BLaER1 treated with 17β-estradiol and CSF1 and Interleukin-3, amounts not matched to agents 10 nM and 100 nM (cell line): ENCODE measurements at regions not wholly inside any gene's neighbourhood (a gene's known extent, or its start where the extent isn't known, plus 50 kb on each side); places are given as distances from the start of the nearest gene placed in this dataset.

ENCODE experiments used
- H3K27ac ChIP-seq, 11 experiments: shearing (Covaris generic); formaldehyde crosslinking; 2 replicates each; pipeline ENCODE4 v1.8.1; 2022
- H3K27me3 ChIP-seq, 11 experiments: shearing (Covaris generic); formaldehyde crosslinking; 2 replicates each; pipeline ENCODE4 v1.8.1; 2022
- H3K36me3 ChIP-seq, 11 experiments: shearing (Covaris generic); formaldehyde crosslinking; 2 replicates each; pipeline ENCODE4 v1.8.1; 2022
- H3K4me1 ChIP-seq, 10 experiments: shearing (Covaris generic); formaldehyde crosslinking; 2 replicates each; pipeline ENCODE4 v1.8.1; 2022
- H3K4me2 ChIP-seq, 11 experiments: shearing (Covaris generic); formaldehyde crosslinking; 2 replicates each; pipeline ENCODE4 v1.8.1; 2022
- H3K4me3 ChIP-seq, 10 experiments: shearing (Covaris generic); formaldehyde crosslinking; 2 replicates each; pipeline ENCODE4 v1.8.1; 2022
- H3K9ac ChIP-seq, 11 experiments: shearing (Covaris generic); formaldehyde crosslinking; 2 replicates each; pipeline ENCODE4 v1.8.1; 2022
- H3K9me3 ChIP-seq, 11 experiments: shearing (Covaris generic); formaldehyde crosslinking; replicated peaks in 1 of 11; 2 replicates each; pipeline ENCODE4 v1.8.1; 2022
- H4K20me1 ChIP-seq, 11 experiments: shearing (Covaris generic); formaldehyde crosslinking; 2 replicates each; pipeline ENCODE4 v1.8.1; 2022
- Cebpa-rat ChIP-seq, 11 experiments: shearing (Covaris generic); IDR thresholded peaks; 2 replicates each; pipeline ENCODE4 v1.8.1; 2022

DNA sequence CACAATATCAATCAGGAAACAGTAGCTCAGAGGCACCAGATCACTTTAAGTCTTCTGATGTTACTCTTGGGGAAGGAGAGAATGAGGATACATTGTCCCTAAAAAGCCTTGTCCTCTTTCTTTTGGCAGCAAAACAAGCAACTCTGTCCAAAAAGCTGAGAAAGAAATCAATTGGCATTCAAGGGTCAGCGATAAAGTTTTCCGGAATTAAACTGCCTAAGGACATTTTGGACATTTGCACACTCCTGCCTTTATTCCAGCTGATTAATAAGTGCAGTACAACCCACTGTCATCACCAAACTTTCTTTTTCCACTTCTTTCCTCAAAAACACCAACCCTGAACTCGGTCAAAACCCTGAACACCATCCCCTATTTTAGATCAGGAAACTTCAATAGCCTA, 85.8 kb upstream of the FAM9A start:
- Histone ChIP-seq H3K9me3 (peaks cover 3 to 11% (median 9%) of the 10 kb centered on the region in 11 experiments; a peak in 15 of 22 replicates), H3K9ac (no peak overlapping the region), H3K4me3 (no peak overlapping the region), H3K4me2 (no peak overlapping the region), H3K4me1 (peaks cover 0 to 10% (median 6%) of the 10 kb centered on the region in 10 experiments; a peak in 5 of 20 replicates), H3K27me3 (no peaks in the 10 kb centered on the region), H4K20me1 (no peaks in the 10 kb centered on the region), H3K27ac (no peak overlapping the region), H3K36me3 (no peaks in the 10 kb centered on the region)
- TF ChIP-seq Cebpa-rat (IDR thresholded peaks at IDR 0.05) = no peak

DNA sequence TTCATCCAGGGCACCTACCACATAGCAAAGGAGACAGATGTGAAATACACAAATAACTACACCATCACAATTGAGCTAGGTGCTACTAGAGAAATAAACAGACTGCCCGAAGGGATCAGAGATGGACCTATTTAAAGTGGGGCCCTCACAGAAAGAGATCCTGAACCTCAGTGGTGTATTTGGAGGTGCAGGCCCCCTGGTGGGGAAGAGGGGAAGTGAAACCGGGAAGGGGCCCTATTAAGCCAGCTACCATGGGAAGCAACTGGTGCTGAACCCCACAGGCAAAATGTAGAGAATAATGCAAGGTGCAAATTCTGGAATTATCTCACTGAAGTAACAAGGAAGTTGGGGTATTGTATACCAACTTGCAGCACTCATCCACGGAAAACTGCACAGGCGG, 78.6 kb upstream of the FAM9A start:
- Histone ChIP-seq H3K36me3 (no peaks in the 10 kb centered on the region), H3K27ac (no peak overlapping the region), H3K9me3 (no peaks in the 10 kb centered on the region), H3K4me3 (no peak overlapping the region), H3K9ac (no peak overlapping the region), H3K27me3 (no peaks in the 10 kb centered on the region), H3K4me2 (no peak overlapping the region), H3K4me1 (no peaks in the 10 kb centered on the region), H4K20me1 (no peaks in the 10 kb centered on the region)
- TF ChIP-seq Cebpa-rat (IDR thresholded peaks at IDR 0.05) = no peak

DNA sequence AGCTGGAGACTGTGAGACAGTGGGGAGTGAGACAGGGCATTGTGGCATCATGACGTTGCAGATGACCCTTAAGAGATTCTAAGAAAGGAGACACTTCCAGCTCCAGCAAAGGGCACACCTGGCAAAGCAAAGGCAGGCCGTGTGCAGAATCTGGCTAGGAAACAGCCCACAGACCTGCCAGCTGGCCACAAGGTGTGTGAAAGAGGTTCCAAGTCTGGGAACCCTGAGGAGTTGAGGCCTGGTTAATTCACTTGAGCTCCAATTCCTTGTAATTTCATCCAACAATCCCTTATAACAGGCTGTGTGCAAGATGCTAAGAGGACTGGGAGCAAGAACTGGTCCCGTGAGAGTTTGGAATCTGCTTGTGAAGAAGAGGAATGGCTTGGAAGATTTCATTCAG, 72.8 kb upstream of the FAM9A start:
- H4K20me1 ChIP-seq = no peaks in the 10 kb centered on the region
- H3K9ac ChIP-seq = no peak overlapping the region
- no peak for TF ChIP-seq Cebpa-rat (IDR thresholded peaks at IDR 0.05)
- H3K9me3 ChIP-seq = peaks cover 6 to 12% (median 9%) of the 10 kb centered on the region in 11 experiments; a peak in 12 of 22 replicates
- peaks cover 0 to 17% (median 9%) of the 10 kb centered on the region in 10 experiments; a peak in 13 of 20 replicates for H3K4me1 ChIP-seq
- H3K27me3 ChIP-seq = no peaks in the 10 kb centered on the region
- no peak overlapping the region for H3K4me2 ChIP-seq
- no peak overlapping the region for H3K4me3 ChIP-seq
- H3K27ac ChIP-seq = no peak overlapping the region
- no peaks in the 10 kb centered on the region for H3K36me3 ChIP-seq

DNA sequence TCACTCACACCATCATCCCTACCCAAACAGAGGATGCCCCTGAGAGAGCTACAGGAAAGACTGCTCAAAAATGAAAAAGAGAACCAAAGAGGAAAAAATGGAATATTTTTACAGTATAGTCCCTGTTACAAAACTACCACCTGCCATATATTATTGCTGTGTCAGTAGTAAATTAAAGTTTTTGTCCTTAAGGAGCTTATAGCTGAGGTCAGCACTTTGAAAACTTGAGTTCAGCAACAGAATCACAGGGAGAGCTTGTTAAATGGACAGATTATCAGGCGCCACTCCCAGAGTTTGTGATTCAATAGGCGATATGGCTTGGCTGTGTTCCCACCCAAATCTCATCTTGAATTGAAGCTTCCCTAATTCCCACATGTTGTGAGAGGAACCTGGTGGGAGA, 71.9 kb upstream of the FAM9A start:
- no peak overlapping the region for H3K27ac ChIP-seq
- no peak for TF ChIP-seq Cebpa-rat (IDR thresholded peaks at IDR 0.05)
- H3K4me2 ChIP-seq = no peak overlapping the region
- H3K27me3 ChIP-seq = no peaks in the 10 kb centered on the region
- H3K4me3 ChIP-seq = no peak overlapping the region
- H4K20me1 ChIP-seq = no peaks in the 10 kb centered on the region
- H3K9me3 ChIP-seq = peaks cover 6 to 12% (median 9%) of the 10 kb centered on the region in 11 experiments; a peak in 12 of 22 replicates
- H3K36me3 ChIP-seq = no peaks in the 10 kb centered on the region
- peaks cover 0 to 17% (median 9%) of the 10 kb centered on the region in 10 experiments; a peak in 13 of 20 replicates for H3K4me1 ChIP-seq
- H3K9ac ChIP-seq = no peak overlapping the region

DNA sequence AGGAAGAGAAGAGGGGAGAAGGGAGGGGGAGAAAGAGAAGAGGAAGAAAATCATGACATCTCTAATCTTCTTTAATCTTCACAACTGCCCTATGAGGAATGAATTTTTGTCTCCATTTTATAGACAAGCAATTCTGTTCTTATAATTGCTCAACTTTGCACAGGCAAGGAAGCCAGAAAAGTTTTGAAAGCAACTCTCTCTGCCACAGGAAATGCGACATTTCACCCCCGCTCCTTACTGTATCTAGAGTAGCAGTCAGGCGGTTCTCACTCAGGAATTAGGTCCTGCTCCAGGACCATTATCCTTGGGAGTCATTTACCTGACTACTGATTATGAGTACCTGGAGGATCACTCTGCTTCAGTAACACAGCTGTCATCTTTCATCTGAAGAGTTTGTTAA, 69.2 kb upstream of the FAM9A start:
- Histone ChIP-seq H3K4me3 (no peak overlapping the region), H3K36me3 (no peaks in the 10 kb centered on the region), H4K20me1 (no peaks in the 10 kb centered on the region), H3K4me2 (peak overlapping the region in 7 of 11 experiments; percentile 0 to 65 (median 42); a peak in 11 of 22 replicates), H3K9me3 (peaks cover 6 to 12% (median 9%) of the 10 kb centered on the region in 11 experiments; a peak in 12 of 22 replicates), H3K4me1 (peaks cover 4 to 17% (median 10%) of the 10 kb centered on the region in 10 experiments; a peak in 16 of 20 replicates), H3K27me3 (no peaks in the 10 kb centered on the region), H3K27ac (no peak overlapping the region), H3K9ac (no peak overlapping the region)
- no peak for TF ChIP-seq Cebpa-rat (IDR thresholded peaks at IDR 0.05)

DNA sequence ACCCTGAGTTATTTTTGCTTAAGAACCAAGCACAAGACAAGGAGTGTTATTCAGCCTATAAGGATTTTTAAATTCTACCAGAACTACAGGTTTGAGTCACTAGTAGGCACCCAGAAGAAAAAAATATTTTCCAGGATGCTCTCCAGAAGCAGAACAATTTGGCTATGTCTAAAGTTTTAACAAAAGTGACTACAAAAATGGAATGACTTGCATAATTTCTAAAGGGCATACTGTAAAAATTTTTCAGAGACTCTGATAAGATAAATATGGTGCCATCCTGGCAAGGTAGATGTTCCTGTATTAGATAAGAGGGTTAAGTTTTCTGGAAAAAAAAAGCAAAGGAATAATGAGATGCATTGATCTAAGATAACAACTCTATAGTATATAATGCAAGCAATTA, 68.6 kb upstream of the FAM9A start:
- Histone ChIP-seq H3K9me3 (peaks cover 6 to 12% (median 9%) of the 10 kb centered on the region in 11 experiments; a peak in 12 of 22 replicates), H3K4me2 (peak overlapping the region in 1 of 11 experiments; percentile 63; a peak in 1 of 22 replicates), H3K9ac (no peak overlapping the region), H4K20me1 (no peaks in the 10 kb centered on the region), H3K27ac (no peak overlapping the region), H3K27me3 (no peaks in the 10 kb centered on the region), H3K4me3 (no peak overlapping the region), H3K4me1 (peaks cover 4 to 17% (median 10%) of the 10 kb centered on the region in 10 experiments; a peak in 16 of 20 replicates), H3K36me3 (no peaks in the 10 kb centered on the region)
- TF ChIP-seq Cebpa-rat (IDR thresholded peaks at IDR 0.05) = no peak

DNA sequence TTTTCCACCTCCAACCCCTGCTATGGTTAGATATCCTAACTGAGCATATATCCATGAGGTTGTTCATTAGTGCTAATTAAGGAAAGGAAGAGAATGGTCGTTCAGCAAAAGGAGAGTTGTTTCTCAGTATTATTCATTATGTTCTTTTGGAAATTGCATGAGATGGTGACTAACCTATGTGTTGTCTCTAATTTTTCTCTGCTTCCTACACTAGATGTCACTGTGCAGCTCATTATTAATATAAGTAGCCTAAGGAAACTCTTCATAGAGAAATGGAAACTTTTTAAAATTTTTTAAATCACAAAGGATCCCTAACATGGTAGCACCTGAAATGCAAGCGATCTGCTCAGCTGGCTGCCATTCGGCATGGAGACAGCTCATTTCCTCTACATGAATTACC, 67.7 kb upstream of the FAM9A start:
- H3K36me3 ChIP-seq = no peaks in the 10 kb centered on the region
- no peaks in the 10 kb centered on the region for H3K27me3 ChIP-seq
- no peak overlapping the region for H3K4me3 ChIP-seq
- peaks cover 5 to 10% (median 7%) of the 10 kb centered on the region in 11 experiments; a peak in 12 of 22 replicates for H3K9me3 ChIP-seq
- peaks cover 4 to 17% (median 10%) of the 10 kb centered on the region in 10 experiments; a peak in 16 of 20 replicates for H3K4me1 ChIP-seq
- no peak for TF ChIP-seq Cebpa-rat (IDR thresholded peaks at IDR 0.05)
- no peak overlapping the region for H3K27ac ChIP-seq
- no peak overlapping the region for H3K9ac ChIP-seq
- H4K20me1 ChIP-seq = no peaks in the 10 kb centered on the region
- no peak overlapping the region for H3K4me2 ChIP-seq

DNA sequence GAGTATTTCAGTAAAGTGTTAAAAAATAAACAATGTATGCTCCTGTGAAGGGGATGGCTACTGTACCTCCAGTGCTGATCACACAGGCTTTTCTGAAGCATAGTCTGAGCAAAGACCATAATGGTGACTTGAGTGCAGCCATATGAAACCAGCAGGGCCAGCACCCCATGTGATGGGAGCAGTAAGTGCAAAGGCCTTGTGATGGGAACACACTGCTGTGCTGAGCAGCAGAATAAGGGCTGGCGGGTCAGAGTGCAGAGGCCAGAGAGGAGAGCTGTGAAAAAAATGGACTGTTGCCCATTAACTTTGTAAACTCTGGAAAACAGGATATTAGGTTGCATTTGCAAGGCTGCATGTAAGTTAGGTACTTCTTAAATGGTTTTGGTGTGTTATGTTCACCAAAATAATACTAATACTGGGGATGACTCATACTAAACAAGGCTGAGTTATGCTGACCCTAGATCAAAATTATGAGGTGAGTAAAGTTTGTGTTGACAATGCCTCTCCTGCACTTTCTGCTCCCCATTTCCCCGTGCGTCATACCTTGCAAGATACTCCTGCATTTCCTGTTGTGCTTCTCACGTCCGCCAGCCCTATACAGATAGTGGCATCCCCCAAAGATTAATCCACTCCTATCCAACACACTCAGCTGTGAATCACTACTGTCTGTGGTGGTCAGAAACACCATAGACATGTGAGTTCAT, 67.0 kb upstream of the FAM9A start:
- Histone ChIP-seq H3K4me3 (no peak overlapping the region), H4K20me1 (no peaks in the 10 kb centered on the region), H3K27ac (no peak overlapping the region)

DNA sequence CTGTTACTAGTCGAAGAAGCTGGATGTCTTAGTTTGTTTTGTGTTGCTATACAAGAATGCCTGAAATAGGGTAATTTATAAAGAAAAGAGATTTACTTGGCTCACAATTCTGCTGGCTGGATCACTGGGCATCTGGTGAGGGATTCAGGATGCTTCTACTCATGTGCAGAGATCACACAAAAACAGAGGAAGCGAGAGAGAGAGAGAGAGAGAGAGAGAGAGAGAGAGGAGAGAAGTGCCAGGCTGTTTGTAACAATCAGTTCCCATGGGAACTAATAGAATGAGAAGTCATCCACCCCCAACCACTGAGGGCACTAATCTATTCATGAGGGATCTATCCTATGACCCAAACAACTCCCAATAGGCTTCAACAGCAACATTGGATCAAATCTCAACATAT, 66.2 kb upstream of the FAM9A start:
- peaks cover 4 to 17% (median 10%) of the 10 kb centered on the region in 10 experiments; a peak in 16 of 20 replicates for H3K4me1 ChIP-seq

More for the DNA sequence above, 67.0 kb upstream of the FAM9A start:
- Histone ChIP-seq H3K36me3 (no peaks in the 10 kb centered on the region), H3K4me1 (peaks cover 4 to 17% (median 10%) of the 10 kb centered on the region in 10 experiments; a peak in 16 of 20 replicates), H3K27me3 (no peaks in the 10 kb centered on the region), H3K9ac (no peak overlapping the region), H3K9me3 (peaks cover 0 to 3% (median under 1%) of the 10 kb centered on the region in 11 experiments; a peak in 5 of 22 replicates), H3K4me2 (no peak overlapping the region)
- TF ChIP-seq Cebpa-rat (IDR thresholded peaks at IDR 0.05) = no peak

More for the DNA sequence above, 66.2 kb upstream of the FAM9A start:
- Histone ChIP-seq H3K27me3 (no peaks in the 10 kb centered on the region), H3K9me3 (no peaks in the 10 kb centered on the region), H3K4me3 (no peak overlapping the region), H4K20me1 (no peaks in the 10 kb centered on the region), H3K9ac (no peak overlapping the region), H3K27ac (no peak overlapping the region), H3K36me3 (no peaks in the 10 kb centered on the region), H3K4me2 (no peak overlapping the region; a peak in 2 of 22 replicates)
- no peak for TF ChIP-seq Cebpa-rat (IDR thresholded peaks at IDR 0.05)
